ENCODE measurements at regions not wholly inside any gene's neighbourhood (a gene's known extent, or its start where the extent isn't known, plus 50 kb on each side); places are given as distances from the start of the nearest gene placed in this dataset.

DNA sequence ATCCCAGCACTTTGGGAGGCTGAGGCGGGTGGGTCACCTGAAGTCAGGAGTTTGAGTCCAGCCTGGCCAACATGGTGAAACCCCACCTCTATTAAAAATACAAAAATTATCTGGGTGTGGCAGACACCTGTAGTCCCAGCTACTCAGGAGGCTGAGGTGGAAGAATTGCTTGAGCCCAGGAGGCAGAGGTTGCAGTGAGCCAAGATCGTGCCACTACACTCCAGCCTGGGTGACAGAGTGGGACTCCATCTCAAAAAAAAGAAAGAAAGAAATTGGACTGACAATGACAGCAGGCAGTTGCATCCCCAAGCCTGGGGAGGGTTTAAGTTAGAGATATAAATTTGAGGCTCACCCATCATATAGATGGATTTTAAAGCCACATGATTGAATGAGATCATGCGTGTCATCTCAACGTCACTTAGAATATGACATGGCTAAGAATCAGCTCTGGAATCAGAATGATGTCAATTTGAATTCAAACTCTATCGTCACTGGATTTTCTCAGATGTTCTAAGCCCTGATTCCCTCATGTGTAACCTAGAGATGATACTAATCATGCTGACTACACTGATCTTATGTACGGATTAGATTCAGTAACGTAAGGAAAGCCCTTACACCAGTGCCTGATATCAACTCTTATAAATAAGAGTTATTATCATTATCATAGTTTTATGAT is 534.0 kb upstream of the JARID2 start:
- no peak for DNase-seq

DNA sequence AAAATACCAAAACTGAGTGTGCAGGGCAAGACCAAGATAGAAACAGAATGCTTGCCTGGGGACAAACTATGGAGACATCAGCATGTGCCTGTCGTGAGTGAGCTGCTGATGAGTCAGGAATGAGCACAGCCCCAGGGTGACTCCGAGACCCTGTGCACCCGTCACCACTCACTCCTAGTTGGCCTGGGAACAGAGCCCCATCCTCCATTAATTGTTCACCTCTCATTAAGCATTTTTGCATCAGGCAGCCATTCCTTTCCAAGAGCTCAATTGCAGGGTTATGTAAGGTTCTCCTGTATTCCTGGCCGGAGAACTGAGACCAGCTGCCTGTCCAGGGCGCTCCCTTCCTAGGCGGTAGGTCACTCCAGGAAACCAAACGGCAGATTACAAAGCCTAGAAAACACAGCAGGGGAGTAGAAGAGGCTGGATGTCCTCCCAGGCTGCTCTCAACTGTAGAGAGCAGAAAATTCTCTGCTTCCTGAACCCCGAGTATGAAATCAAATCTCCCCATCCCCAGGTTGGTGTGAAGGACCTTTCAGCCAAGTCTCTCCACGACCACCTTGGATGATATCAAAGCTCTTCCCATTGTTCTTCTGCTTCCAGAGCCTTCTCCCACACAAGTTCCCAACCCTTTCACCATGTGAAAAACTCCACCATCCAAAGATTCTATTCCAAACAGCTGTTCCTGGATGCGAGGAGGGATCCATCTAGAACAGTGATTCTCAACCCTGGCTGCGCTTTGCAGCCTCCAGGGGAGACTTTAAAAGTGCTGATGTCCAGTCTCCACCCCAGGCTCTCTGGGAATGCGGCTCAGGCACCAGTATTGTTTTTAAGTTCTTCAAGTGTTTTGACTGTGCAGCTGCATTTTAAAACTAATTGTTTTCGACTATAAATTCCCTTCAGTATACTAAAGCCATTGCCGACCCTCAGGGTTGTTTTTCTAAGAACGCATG is 532.6 kb upstream of the JARID2 start:
- DNase-seq, result no peak

GRCh38 chr6:14713966-14714631 is 531.8 kb upstream of the JARID2 start:
- DNase-seq, result no peak

GRCh38 chr6:14715076-14715475 is 530.8 kb upstream of the JARID2 start:
- no peak for DNase-seq

DNA sequence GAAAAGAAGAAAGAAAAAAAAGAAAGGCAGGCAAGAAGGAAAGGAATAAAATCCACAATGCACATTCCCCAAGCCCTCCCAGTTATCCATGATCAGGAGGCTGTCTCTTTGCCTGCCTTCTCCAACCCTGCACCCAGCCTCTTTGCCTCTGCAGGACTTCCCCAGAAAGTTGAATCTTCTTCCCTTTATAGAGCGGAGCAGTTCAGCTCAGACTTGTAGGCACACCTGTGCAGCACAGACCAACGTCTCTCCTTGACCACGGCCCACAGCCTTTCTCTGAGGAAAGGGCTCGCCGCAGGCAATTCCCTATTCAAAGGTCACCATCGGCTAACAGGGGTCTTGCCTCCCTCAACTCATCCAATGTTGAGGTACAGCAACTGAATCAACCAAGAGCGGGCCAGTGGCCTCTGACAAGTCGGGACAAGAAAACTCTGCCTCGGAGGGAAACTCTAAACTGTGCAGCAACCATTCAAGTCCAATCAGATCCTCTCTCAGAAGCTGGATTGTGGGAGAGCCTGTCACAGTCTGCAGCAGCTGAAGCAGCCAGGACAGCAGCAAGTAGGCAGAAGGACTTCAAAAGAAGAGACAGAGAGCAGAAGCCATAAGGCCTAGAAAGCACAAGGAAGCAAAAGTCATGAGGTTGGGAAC is 529.2 kb upstream of the JARID2 start:
- no peak for DNase-seq

- no peak for DNase-seq
Observed at GRCh38 chr6:14717307-14717706, 528.6 kb upstream of the JARID2 start.

- DNase-seq, result no peak
Observed at GRCh38 chr6:14718861-14719260, 527.0 kb upstream of the JARID2 start.

DNA sequence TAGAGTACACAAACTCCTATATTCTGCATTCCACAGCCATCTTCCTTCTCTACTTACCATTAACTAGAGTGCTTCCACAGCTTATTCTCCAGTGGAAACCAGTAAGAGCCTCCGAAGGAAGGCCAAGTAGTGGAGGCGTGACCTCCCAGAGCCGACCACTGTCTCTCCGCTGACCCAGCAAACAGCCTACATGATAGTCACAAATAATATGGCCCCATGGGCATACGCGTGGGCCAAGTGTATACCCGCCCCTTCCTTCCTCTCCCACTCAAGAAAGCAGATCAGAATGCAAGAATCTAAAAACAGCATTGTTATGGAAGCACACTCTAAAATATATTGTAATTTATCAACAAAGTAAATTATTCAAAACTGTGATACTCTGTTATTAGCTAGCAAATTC is 526.6 kb upstream of the JARID2 start:
- no peak for DNase-seq

DNA sequence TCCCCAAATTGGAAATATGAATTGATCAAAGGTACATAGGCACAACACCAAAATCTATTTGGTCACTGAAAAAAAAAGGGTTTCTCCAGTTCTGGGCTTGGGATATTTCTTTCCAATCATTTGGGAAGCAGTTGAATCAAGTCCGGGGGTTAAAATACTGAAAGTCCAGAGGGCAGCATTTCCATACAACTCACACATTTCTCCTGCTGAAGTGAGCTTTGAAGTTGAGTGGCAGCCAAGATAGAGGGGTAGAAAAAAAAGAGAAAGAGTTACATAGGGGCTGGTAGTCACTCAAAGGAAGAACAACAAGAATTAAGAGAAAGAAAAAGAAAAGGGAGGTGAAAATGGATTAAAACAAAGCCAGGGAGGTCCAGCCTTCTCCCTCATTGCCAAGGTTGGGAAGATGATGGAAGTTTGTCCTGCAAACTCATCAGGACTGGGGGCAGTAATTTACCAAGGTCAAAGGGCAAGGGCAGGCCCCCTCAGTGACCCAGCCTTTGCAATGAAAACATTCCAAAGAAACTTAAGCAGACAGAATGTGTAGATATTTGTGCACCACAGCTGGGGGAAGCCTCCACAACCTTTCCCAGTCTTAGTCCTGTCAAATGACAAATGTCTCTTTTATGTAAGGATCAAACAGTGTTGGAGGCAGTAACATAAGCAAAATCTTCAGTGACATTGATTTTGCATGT is 525.3 kb upstream of the JARID2 start:
- DNase-seq, result no peak

GRCh38 chr6:14721103-14721758 is 524.6 kb upstream of the JARID2 start:
- DNase-seq, result no peak

DNA sequence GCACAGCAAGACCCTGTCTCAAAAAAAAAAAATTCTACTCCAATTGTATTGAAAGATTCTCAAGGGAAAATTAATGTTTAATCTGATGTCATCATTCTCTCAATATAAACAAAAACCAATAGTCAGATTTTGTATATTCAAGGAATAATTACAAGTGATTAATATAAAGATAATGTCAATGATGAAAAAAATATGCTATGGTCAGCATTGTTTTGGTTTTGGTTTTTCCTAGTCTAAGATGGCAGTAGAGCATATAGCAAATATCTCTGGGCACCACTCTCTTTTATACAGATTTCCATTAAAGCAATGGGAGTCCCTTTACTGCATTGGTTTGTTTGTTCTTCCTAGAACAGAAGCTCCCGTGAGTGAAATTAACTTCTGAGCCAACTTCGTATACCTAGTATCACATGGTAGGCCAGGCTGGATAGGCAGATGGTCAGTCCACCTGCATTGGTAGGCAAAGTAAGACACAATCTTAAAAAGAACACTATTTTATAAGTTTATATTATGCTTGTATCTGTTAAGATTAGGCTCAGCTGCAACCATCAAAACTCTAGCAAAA is 523.8 kb upstream of the JARID2 start:
- DNase-seq, result no peak

DNA sequence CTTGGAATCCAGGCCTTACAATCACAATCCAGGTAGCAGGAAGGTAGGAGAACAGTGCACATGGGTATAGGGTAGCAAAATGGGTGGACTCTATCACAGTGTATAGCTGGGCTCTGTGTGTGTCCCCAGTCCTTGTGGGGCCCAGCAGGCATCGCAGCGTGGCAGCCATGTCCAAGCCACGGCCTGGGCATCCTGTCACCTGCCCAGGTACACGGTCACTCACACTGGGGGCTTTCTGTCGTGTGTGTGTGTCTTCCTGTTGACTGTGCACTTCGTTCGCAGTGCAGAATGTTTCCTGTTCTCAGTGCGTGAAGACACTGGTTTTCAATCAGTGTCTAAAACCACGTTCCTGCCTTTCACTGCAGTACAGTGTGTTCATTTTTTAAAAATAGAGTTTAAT is 523.2 kb upstream of the JARID2 start:
- DNase-seq, result no peak

DNA sequence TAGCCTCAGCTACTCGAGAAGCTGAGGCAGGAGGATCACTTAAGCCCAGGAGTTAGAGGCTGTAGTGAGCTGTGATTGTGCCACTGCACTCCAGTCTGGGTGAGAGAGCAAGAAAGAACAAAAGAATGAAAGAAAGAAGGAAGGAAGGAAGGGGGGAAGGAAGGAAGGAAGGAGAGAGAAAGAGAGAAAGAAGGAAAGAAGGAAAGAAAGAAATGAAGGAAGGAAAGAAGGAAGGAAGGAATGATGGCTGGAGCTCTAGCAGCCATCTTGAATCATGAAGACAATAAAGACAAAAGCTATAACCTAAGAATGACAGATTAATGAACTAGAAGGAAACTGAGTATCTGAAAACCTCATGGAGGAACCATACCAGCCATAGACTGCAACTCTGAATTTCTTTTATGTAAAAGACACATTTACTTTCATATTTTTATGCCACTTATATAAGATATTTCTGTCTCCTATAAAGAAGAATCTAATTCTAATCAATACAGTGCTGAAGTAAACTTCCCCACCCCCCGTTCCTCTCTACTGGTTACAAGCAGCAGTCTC is 522.3 kb upstream of the JARID2 start:
- DNase-seq, result no peak

DNA sequence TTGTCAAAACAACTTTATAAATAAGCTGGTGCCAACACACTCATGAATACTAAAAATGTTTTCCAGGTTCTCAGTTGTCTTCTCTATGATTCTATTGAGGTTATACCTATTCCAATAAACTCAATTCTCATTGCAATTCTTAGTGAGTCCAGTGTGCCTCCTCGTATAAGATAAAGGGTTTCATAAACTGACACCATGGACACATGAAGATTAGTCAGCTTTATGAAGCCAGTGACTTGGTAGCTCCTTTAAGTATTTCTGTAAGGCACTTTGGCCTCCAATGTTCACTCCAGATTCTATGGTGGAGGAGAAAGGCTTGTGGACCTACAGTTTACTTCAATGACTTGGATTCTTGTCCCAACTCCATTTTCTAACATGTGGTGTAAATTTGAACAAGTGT is 521.3 kb upstream of the JARID2 start:
- DNase-seq, result no peak

DNA sequence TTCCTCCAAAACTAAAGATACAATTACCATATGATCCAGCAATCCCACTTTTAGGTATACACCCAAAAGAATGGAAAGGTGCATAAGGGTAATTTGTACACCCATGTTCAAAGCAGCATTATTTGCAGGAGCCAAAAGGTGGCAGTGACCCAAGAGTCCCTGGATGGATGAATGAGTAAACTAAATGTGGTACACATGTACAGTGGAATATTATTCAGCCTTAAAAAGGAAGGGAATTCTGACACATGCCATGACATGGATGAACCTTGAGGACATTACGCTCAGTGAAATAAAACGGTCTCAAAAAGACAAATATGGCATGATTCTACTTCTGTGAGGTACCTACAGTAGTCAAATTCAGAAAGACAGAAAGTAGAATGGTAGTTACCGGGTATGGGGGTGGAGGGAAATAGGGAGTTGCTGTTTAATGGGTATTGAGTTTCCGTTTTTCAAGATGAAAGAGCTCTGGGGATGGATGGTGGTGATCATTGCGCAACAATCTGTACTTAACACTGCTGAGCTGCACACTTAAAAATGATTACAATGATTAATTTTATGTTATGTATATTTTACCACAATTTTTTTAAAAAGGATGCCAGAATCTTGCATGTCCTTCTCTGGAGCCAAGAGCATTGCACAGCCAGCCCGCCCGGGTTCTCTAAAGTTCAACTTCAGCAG is 518.9 kb upstream of the JARID2 start:
- DNase-seq, result no peak

DNA sequence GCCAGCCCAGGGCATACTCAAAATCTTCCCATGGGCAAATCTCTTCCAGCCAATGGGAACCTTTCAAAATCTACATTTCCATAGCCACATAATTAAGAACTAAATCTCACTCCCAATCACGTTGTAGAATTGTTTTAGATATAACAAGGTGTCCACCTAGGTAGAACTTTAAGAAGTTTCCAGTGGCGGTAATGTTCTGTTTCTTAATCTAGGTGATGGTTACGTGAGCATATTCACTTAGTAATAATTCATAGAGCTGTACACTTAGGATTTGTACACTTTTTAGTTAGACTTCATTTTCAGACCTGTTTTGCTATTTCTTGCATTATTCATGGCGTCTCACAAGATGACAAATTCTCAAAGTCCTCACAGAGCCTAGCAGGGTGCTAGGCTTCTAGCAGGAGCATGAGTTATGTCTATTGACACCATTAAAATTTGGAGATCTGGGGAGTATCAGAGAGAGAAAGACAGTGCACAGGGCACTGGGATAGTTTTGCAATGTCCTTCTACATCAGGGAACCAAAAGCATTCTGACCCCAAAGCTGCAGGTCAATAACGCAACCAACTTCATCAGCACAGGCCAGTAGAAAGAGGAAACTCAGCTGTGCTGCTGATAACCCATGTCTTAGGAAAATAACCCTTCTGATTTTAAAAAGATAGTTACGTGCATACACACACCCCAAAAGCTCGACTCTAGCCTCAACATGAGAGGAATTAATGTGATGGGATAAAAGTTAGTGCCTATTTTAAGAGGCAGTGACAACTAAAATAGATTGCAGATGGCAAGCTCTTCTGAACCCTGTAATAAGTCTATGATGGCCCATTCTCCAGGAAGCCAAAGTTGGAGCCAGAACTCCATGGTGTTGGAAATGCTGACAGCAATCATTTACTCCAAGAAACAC is 518.1 kb upstream of the JARID2 start:
- DNase-seq, result no peak

DNA sequence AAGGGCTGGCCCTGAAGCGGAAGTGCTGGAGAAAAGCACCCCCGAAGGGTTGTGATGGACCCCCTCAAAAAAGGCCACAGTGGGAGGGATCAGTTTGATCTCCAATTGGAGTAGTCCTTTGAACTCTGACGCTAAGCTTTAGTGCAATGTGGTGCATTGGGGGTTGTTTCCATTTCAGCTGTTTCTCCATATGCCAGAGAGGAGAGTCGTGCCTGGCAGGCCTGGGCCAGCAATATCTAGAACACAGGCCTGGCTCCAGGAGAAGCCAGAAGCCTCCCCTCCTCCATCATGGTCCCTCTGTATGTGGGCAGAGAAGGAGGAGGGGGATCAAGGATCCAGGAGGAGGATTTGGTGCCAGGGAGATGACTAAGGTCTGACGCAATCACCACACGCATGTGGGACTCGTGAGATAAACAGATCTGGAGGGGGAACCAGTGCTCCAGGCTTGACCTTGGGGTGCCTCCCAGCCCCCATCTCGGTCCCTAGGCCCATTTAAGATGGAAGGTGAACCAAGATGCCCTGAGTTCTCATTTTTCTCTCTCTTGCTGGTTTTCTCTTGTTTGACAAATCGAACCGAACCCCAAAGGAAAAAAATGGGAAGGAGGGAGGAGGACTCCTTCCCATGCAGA is 517.4 kb upstream of the JARID2 start:
- no peak for DNase-seq

DNA sequence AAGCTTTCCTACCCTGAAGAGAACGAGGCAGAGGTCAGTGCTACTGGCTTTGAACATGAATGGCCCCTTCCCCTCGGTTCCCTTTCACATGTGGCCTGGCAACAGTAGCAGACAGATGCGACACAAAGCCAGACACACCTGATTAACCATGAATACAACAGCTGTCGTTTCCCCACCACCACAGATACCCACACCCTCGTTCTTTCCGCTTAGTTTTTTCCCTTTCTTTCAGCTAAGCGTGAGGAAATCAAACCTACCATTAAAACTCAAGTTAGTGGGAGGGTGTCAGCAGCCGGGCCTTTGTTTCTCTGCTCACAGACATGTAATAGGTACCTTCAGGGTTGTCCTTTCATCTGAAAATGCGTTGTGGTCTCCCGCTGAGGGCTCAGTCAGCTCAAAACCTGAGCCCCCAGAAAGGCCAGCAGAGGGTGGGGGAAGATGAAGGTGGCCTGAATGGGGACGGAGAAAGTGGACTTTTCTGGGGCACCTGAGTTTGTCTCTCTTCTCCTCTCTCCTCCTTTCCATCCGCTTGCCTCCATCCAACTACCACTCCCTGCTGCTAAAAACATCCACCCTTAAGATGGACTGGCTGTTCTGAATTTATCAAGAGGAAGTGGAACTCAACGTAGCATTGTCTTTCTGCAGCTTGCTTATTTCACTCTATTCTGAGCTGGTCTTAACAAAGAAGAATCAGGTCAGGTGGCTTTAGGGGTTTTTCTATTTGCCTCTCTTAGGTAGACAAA is 516.6 kb upstream of the JARID2 start:
- DNase-seq, result no peak
